Endothelial cell of umbilical vein (primary cell): ENCODE measurements at regions not wholly inside any gene's neighbourhood (a gene's known extent, or its start where the extent isn't known, plus 50 kb on each side); places are given as distances from the start of the nearest gene placed in this dataset.

Experiments used
- BruUV-seq: library from RNA; stranded (reverse); fragments of 400-500 nt; replicated peaks from 2 replicates; lab custom pipeline; 2021; lab: Mats Ljungman, UMichigan
- CTCF ChIA-PET: fragments of 300-600, 350-600 bp; sonication (Branson Sonifier 250); formaldehyde crosslinking; loops from one replicate; lab custom pipeline; 2021; ENCODE audit warnings: antibody characterized with exemption, inconsistent platforms; lab: Charles Lee
- POLR2A ChIA-PET: fragments of 300-600, 350-600 bp; sonication (Branson Sonifier 250); formaldehyde crosslinking; loops from one replicate; lab custom pipeline; 2021; ENCODE audit warnings: antibody characterized with exemption, inconsistent platforms; lab: Charles Lee
- DNase-seq: peaks from one replicate; pipeline ENCODE4 v3.0.0-alpha.2; 2011; ENCODE audit warnings: low read depth, low spot score
- FAIRE-seq: peaks from 2 replicates; lab custom pipeline; 2011; peaks lifted over from hg19 to GRCh38; lab: Jason Lieb, UNC
- H2AFZ ChIP-seq: 2 replicates; pipeline ENCODE4 v1.6.0; 2012; ENCODE audit warnings: low read depth, low read length, control low read depth, inconsistent platforms
- H3K27ac ChIP-seq: 2 replicates; pipeline ENCODE4 v1.5.1; 2011; ENCODE audit warnings: low read depth, mild to moderate bottlenecking, control low read depth, low read length, moderate library complexity; ENCODE audit not compliant: insufficient read depth
- H3K27me3 ChIP-seq, 2 experiments: 2 replicates each; pipeline versions ENCODE4 v1.6.0 to v1.6.1; 2011; ENCODE audit warnings: low read length in 2 of 2, mixed read lengths in 1 of 2; ENCODE audit not compliant: control insufficient read depth in 2 of 2, insufficient read depth in 2 of 2
- H3K36me3 ChIP-seq, 2 experiments: 2 replicates in 1 of 2; 3 replicates in 1 of 2; pipeline ENCODE4 v1.5.1; 2011; ENCODE audit warnings: low read length in 2 of 2, mild to moderate bottlenecking in 1 of 2, moderate library complexity in 1 of 2; ENCODE audit not compliant: control insufficient read depth in 2 of 2, insufficient read depth in 2 of 2; ENCODE audit errors: extremely low read depth in 1 of 2
- H3K4me1 ChIP-seq: 3 replicates; pipeline ENCODE4 v1.5.1; 2011; ENCODE audit warnings: mild to moderate bottlenecking, low read length; ENCODE audit not compliant: control insufficient read depth, insufficient read depth; ENCODE audit errors: extremely low read depth
- H3K4me2 ChIP-seq: 2 replicates; pipeline ENCODE4 v1.6.1; 2011; ENCODE audit warnings: low read length, control low read depth, mixed read lengths; ENCODE audit not compliant: insufficient read depth
- H3K4me3 ChIP-seq, 3 experiments: fragments of 200-600 bp in 1 of 3; sonication (generic), shearing (Covaris generic) in 1 of 3; replicated peaks in 1 of 3; 2 replicates each; pipeline ENCODE4 v1.5.1; 2011 to 2016; ENCODE audit warnings: control low read depth in 3 of 3, low read length in 3 of 3, mild to moderate bottlenecking in 2 of 3, inconsistent platforms in 1 of 3, low read depth in 1 of 3, moderate library complexity in 1 of 3; ENCODE audit not compliant: insufficient read depth in 1 of 3
- H3K79me2 ChIP-seq: 2 replicates; pipeline ENCODE4 v1.6.0; 2012; ENCODE audit warnings: low read length, inconsistent platforms; ENCODE audit not compliant: control insufficient read depth, insufficient read depth
- H3K9ac ChIP-seq: replicated peaks from 2 replicates; pipeline ENCODE3; 2011; ENCODE audit warnings: low read length, control low read depth; ENCODE audit not compliant: insufficient read depth; ENCODE audit errors: extremely low read depth
- H3K9me1 ChIP-seq: replicated peaks from 3 replicates; pipeline ENCODE4 v1.6.0; 2011; ENCODE audit warnings: mild to moderate bottlenecking, low read length; ENCODE audit not compliant: control insufficient read depth, insufficient read depth; ENCODE audit errors: extremely low read depth
- H3K9me3 ChIP-seq: replicated peaks from 2 replicates; pipeline ENCODE4 v1.5.1; 2012; ENCODE audit warnings: low read length, inconsistent platforms; ENCODE audit not compliant: control insufficient read depth, insufficient read depth
- H4K20me1 ChIP-seq: replicated peaks from 2 replicates; pipeline ENCODE3; 2011; ENCODE audit warnings: mild to moderate bottlenecking, low read length; ENCODE audit not compliant: control insufficient read depth, insufficient read depth; ENCODE audit errors: extremely low read depth
- CTCF ChIP-seq, 2 donors: IDR thresholded peaks; 1 replicate in 1 of 2; 2 replicates in 1 of 2; pipeline ENCODE4 v1.5.1; 2011; ENCODE audit warnings: low read length in 2 of 2, mild to moderate bottlenecking in 2 of 2, moderate library complexity in 2 of 2, control low read depth in 1 of 2, inconsistent platforms in 1 of 2, low read depth in 1 of 2; ENCODE audit not compliant: insufficient read depth in 1 of 2; ENCODE audit errors: extremely low read depth in 1 of 2
- EZH2 ChIP-seq: IDR thresholded peaks from 2 replicates; pipeline ENCODE4 v1.6.1; 2012; ENCODE audit warnings: borderline replicate concordance, low read depth, mild to moderate bottlenecking, moderate library complexity, low read length, inconsistent platforms; ENCODE audit not compliant: severe bottlenecking
- FOS ChIP-seq: IDR thresholded peaks from 2 replicates; pipeline ENCODE4 v1.6.1; 2011; ENCODE audit warnings: mild to moderate bottlenecking, low read length, moderate library complexity, borderline replicate concordance; ENCODE audit not compliant: insufficient read depth
- GATA2 ChIP-seq: IDR thresholded peaks from 2 replicates; pipeline ENCODE4 v1.7.0; 2011; ENCODE audit warnings: low read depth, mild to moderate bottlenecking, moderate library complexity, mixed read lengths, low read length; ENCODE audit not compliant: insufficient read length, insufficient read depth
- JUN ChIP-seq: IDR thresholded peaks from 2 replicates; pipeline ENCODE4 v1.6.1; 2011; ENCODE audit warnings: borderline replicate concordance, low read depth; ENCODE audit not compliant: insufficient read length, insufficient read depth
- MYC ChIP-seq: IDR thresholded peaks from one replicate; pipeline ENCODE4 v1.6.1; 2011; ENCODE audit warnings: mild to moderate bottlenecking, low read depth, low read length
- POLR2A ChIP-seq: IDR thresholded peaks from 2 replicates; pipeline ENCODE4 v1.6.1; 2012; ENCODE audit warnings: low read depth, mild to moderate bottlenecking, control low read depth, low read length
- POLR2AphosphoS5 ChIP-seq: IDR thresholded peaks from 2 replicates; pipeline ENCODE4 v1.6.1; 2012; ENCODE audit warnings: low read depth, mild to moderate bottlenecking, control low read depth, low read length, moderate library complexity; ENCODE audit not compliant: insufficient read depth
- dilution Hi-C: fragments of 300-500 bp; cut with MboI; formaldehyde crosslinking; loops from one replicate; pipeline ENCODE4 v1.15.0; 2019; ENCODE audit warnings: low sequenced_read_pairs; ENCODE audit not compliant: extremely low pct_ligation_motif_present
- intact Hi-C: fragments of 100-400 bp; cut with micrococcal nuclease; formaldehyde crosslinking; loops from one replicate; pipeline ENCODE4 v1.10.0; 2022
- TF ChIP-seq, protein P1 (sequence below): IDR thresholded peaks from 2 replicates; pipeline ENCODE4 v1.6.1; 2011; ENCODE audit not compliant: insufficient read depth, insufficient read length

- no TSS peak for BruUV-seq
Measured at GRCh38 chr4:187780070-187780469, 215.5 kb upstream of the ZFP42 start.

DNA sequence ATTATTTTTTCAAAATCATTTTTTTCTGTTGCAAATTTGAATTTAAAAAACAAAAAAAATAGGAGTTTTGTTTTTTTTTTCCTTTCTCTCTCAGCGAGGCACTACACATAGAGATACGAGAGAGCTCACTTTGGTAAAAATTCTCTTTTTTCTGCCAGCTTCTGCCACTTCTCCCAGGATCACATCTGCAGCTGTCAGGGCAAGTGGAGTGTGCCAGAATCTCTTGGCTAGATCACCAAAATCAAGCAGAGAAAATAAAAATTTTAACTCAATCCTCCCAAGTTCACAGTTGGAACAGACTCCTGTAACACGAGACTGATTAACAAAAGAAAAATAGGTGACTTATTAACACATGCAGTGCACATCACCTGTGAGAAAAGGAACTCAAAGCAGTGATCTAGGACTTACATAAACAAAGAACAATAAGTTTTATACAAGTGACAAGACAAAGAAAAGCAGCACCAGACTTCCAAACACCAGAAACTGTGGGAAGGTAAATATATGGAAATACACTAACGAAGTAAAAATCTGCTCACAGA is 213.2 kb upstream of the ZFP42 start:
- Histone ChIP-seq H3K79me2 (no peaks in the 10 kb centered on the region), H3K4me2 (no peak overlapping the region), H2AFZ (no peak overlapping the region), H3K27me3 (no peaks in the 10 kb centered on the region), H3K9me3 (peaks cover 3% of the 10 kb centered on the region), H3K27ac (no peak overlapping the region), H3K9ac (no peak overlapping the region), H3K4me3 (no peak overlapping the region), H3K4me1 (no peaks in the 10 kb centered on the region), H3K9me1 (no peaks in the 10 kb centered on the region), H3K36me3 (no peaks in the 10 kb centered on the region), H4K20me1 (no peaks in the 10 kb centered on the region)
- BruUV-seq = no TSS peak
- TF ChIP-seq CTCF (IDR thresholded peaks at IDR 0.05; ENCODE audit: extremely low read depth in 1 of 2, insufficient read depth in 1 of 2, low read depth in 1 of 2, low read length in 2 of 2) = no peak
- no peak for TF ChIP-seq JUN
- TF ChIP-seq, protein P1, sequence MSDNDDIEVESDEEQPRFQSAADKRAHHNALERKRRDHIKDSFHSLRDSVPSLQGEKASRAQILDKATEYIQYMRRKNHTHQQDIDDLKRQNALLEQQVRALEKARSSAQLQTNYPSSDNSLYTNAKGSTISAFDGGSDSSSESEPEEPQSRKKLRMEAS = no peak
- no peak for TF ChIP-seq EZH2
- no peak for TF ChIP-seq POLR2A
- TF ChIP-seq POLR2AphosphoS5 = no peak
- no peak for TF ChIP-seq MYC
- no peak for TF ChIP-seq FOS
- TF ChIP-seq GATA2 = no peak
- DNase-seq = no peak
- intact Hi-C loops = no loop called here
- ChIA-PET POLR2A (no interaction called here), CTCF (no interaction called here)
- FAIRE-seq = no peak
- dilution Hi-C loops = no loop called here

More at GRCh38 chr4:187780070-187780469, 215.5 kb upstream of the ZFP42 start:
- no peaks in the 10 kb centered on the region for H3K27me3 ChIP-seq
- intact Hi-C loops (no loop called here), dilution Hi-C loops (no loop called here)
- TF ChIP-seq, protein P1 = no peak
- no peak for TF ChIP-seq JUN
- H3K9me1 ChIP-seq = no peaks in the 10 kb centered on the region
- no peak overlapping the region for H3K4me2 ChIP-seq
- DNase-seq (no peak), FAIRE-seq (no peak)
- no peak overlapping the region for H3K9ac ChIP-seq
- no peak overlapping the region for H3K27ac ChIP-seq
- H3K4me3 ChIP-seq = no peak overlapping the region
- peaks cover 3% of the 10 kb centered on the region for H3K9me3 ChIP-seq
- H3K79me2 ChIP-seq = no peaks in the 10 kb centered on the region
- H3K36me3 ChIP-seq = no peaks in the 10 kb centered on the region
- no peak overlapping the region for H2AFZ ChIP-seq
- CTCF ChIA-PET = no interaction called here
- POLR2A ChIA-PET = no interaction called here
- no peaks in the 10 kb centered on the region for H4K20me1 ChIP-seq
- H3K4me1 ChIP-seq = no peaks in the 10 kb centered on the region
